ENCODE measurements at regions not wholly inside any gene's neighbourhood (a gene's known extent, or its start where the extent isn't known, plus 50 kb on each side); places are given as distances from the start of the nearest gene placed in this dataset.

DNA sequence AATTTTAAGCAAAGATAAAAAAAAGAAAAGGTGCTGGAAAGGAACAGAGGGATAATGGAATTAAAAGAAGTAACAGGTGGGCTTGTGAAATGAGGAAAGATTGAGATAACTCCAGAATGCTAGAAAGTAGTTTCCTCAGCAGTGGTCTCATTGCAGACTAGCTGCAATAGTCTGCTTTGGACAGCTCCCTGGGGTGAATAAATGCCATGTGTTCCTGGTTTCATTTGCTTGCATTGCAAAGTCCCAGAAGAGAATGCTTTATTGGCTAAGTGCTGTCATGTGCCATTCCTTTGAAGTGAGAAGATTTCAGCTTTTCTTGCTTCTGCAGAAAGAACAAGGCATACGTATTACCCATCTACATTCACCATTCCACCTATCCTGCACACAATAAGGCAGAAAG lies 478.8 kb upstream of the RAG2 start:
- TF ChIP-seq POLR2AphosphoS5 (IDR thresholded peaks at IDR 0.05) (no peak), EP300 (IDR thresholded peaks at IDR 0.05) (no peak), CTCF (IDR thresholded peaks at IDR 0.05) (no peak), POLR2A (IDR thresholded peaks at IDR 0.05) (no peak)

Data from stomach (tissue), 4 donors.